RKO (cell line): ENCODE measurements at regions not wholly inside any gene's neighbourhood (a gene's known extent, or its start where the extent isn't known, plus 50 kb on each side); places are given as distances from the start of the nearest gene placed in this dataset.
"Not testable (repeated sequence)": the region's sequence is repeated elsewhere in the genome, so short reads cannot be mapped to it uniquely, and the experiment has no call there.

Source experiments
- DNase-seq: peaks from one replicate; pipeline ENCODE4 v3.0.0-alpha.2; 2016; ENCODE audit warnings: low spot score

- DNase-seq = peak; percentile 41
Observed at GRCh38 chr9:92242260-92243136, 51.0 kb downstream of the IARS1 start.

- no peak for DNase-seq
Observed at GRCh38 chr9:92236915-92237314, 56.6 kb downstream of the IARS1 start.

GRCh38 chr9:92236465-92236864 is 57.0 kb downstream of the IARS1 start:
- DNase-seq = no peak

GRCh38 chr9:92234514-92234913 is 59.0 kb downstream of the IARS1 start:
- DNase-seq = no peak

GRCh38 chr9:92232190-92232589 is 61.3 kb downstream of the IARS1 start:
- DNase-seq = no peak

GRCh38 chr9:92228628-92229027 is 64.9 kb downstream of the IARS1 start:
- no peak for DNase-seq

GRCh38 chr9:92224177-92224576 is 69.3 kb downstream of the IARS1 start:
- no peak for DNase-seq

- no peak for DNase-seq
Observed at GRCh38 chr9:92223758-92224157, 69.7 kb downstream of the IARS1 start.

- DNase-seq = no peak
Observed at GRCh38 chr9:92208693-92209524, 84.6 kb downstream of the IARS1 start.

- DNase-seq = peak; percentile 78
Observed at GRCh38 chr9:92206488-92206887, 87.0 kb downstream of the IARS1 start.

- DNase-seq = not testable (repeated sequence)
Observed at GRCh38 chr9:92203887-92204286, 88.7 kb upstream of the SPTLC1 start.

GRCh38 chr9:92198237-92198636 is 83.0 kb upstream of the SPTLC1 start:
- not testable (repeated sequence) for DNase-seq

GRCh38 chr9:92196909-92197308 is 81.7 kb upstream of the SPTLC1 start:
- peak; percentile 44 for DNase-seq

GRCh38 chr9:92196400-92196799 is 81.2 kb upstream of the SPTLC1 start:
- no peak for DNase-seq

GRCh38 chr9:92191801-92192200 is 76.6 kb upstream of the SPTLC1 start:
- DNase-seq = no peak

- DNase-seq = no peak
Observed at GRCh38 chr9:92190536-92190790, 75.2 kb upstream of the SPTLC1 start.

GRCh38 chr9:92189782-92190535 is 74.7 kb upstream of the SPTLC1 start:
- no peak for DNase-seq

- no peak for DNase-seq
Observed at GRCh38 chr9:92188969-92189781, 74.0 kb upstream of the SPTLC1 start.

- DNase-seq = no peak
Observed at GRCh38 chr9:92187989-92188714, 72.9 kb upstream of the SPTLC1 start.

- DNase-seq = no peak
Observed at GRCh38 chr9:92187390-92187789, 72.2 kb upstream of the SPTLC1 start.

GRCh38 chr9:92186631-92187030 is 71.4 kb upstream of the SPTLC1 start:
- no peak for DNase-seq
